ENCODE measurements at regions not wholly inside any gene's neighbourhood (a gene's known extent, or its start where the extent isn't known, plus 50 kb on each side); places are given as distances from the start of the nearest gene placed in this dataset.

GRCh38 chr20:20904501-20904831, 192.0 kb upstream of the RALGAPA2 start:
- TF ChIP-seq CTCF (IDR thresholded peaks at IDR 0.05 in 8 of 11, conservative IDR thresholded peaks at IDR 0.05 in 3 of 11), result no peak
- TF ChIP-seq POLR2A (IDR thresholded peaks at IDR 0.05), result no peak

Data from spleen (tissue), 7 donors.